ENCODE measurements at regions not wholly inside any gene's neighbourhood (a gene's known extent, or its start where the extent isn't known, plus 50 kb on each side); places are given as distances from the start of the nearest gene placed in this dataset.

DNA sequence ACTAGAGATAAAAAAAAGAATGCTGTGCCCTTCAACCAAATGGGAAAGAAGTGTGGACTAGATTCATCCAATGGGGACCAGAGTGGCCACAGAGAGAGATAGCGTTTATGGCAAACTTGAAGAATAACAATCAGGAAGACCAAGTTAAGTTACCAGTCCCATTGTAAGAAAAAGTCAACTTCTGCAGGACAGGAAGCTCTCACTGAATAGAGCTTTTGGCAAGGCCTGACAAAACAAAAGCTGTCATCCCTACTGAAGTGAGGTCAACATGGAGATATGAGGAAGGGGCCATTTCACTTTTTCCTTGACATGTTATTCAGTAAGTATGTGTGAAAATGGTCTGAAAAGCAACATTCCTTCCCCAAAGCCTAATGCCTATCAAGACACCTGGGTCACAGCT, 111.8 kb upstream of the KLHL13 start:
- TF ChIP-seq EZH2 (IDR thresholded peaks at IDR 0.05; ENCODE audit: insufficient read depth, poor library complexity, severe bottlenecking): no peak
- TF ChIP-seq EZH2phosphoT487 (IDR thresholded peaks at IDR 0.05; ENCODE audit: insufficient read depth, low read depth): no peak

All from GM23248 (cell line).